Activated CD4-positive, alpha-beta T cell treated with anti-CD3 and anti-CD28 coated beads, Interleukin-2, amount 10 ng/mL, durations not matched to agents 24 days and 14 days (primary cell): ENCODE measurements at regions not wholly inside any gene's neighbourhood (a gene's known extent, or its start where the extent isn't known, plus 50 kb on each side); places are given as distances from the start of the nearest gene placed in this dataset.
"Not testable (repeated sequence)": the region's sequence is repeated elsewhere in the genome, so short reads cannot be mapped to it uniquely, and the experiment has no call there.

Source experiments
- DNase-seq: peaks from one replicate; pipeline ENCODE4 v3.0.0; 2022
- H3K27ac Mint-ChIP-seq: one replicate; pipeline ENCODE4 v1.8.0; 2022; ENCODE audit warnings: mild to moderate bottlenecking, mixed read lengths
- H3K27me3 Mint-ChIP-seq: one replicate; pipeline ENCODE4 v1.8.0; 2022; ENCODE audit warnings: mixed read lengths
- H3K36me3 Mint-ChIP-seq: one replicate; pipeline ENCODE4 v1.8.0; 2022; ENCODE audit warnings: low read depth, mild to moderate bottlenecking, mixed read lengths
- H3K4me1 Mint-ChIP-seq: one replicate; pipeline ENCODE4 v1.8.0; 2021; ENCODE audit warnings: mixed read lengths
- H3K4me3 Mint-ChIP-seq: one replicate; pipeline ENCODE4 v1.8.0; 2022; ENCODE audit warnings: mild to moderate bottlenecking, moderate library complexity, mixed read lengths
- H3K9me3 Mint-ChIP-seq: one replicate; pipeline ENCODE4 v1.8.0; 2021; ENCODE audit warnings: mixed read lengths
- intact Hi-C: fragments of 100-400 bp; cut with micrococcal nuclease; formaldehyde crosslinking; loops from one replicate; pipeline ENCODE4 v1.15.1; 2023

DNA sequence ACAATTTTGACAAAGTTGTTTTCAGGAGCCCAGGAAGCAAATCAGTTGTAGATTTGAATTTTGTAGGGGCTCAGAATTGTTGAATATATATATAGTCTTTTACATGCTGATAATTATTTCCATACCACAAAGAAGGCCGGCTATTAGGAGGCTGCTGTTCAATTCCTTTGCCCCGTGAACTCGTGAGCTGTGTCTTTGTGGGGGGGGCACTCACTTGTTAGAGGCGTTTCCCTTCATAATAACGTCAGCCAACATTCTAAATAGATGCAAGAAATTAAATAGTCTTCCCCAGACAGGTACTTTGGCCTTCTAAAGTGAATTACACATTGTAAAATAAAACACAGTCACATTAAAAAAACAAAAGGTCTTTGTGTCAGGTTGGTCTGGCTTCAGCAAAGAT lies 138.7 kb downstream of the DEFB131A start:
- DNase-seq, intact Hi-C loops, H3K27ac Mint-ChIP-seq, H3K4me3 Mint-ChIP-seq, H3K9me3 Mint-ChIP-seq, H3K36me3 Mint-ChIP-seq, H3K27me3 Mint-ChIP-seq, H3K4me1 Mint-ChIP-seq: not testable (repeated sequence)

GRCh38 chr4:9592010-9592409 lies 147.8 kb downstream of the DEFB131A start:
- Mint-ChIP-seq H3K4me3 (no peak overlapping the region), H3K4me1 (no peaks in the 10 kb centered on the region), H3K9me3 (peaks cover 4% of the 10 kb centered on the region), H3K36me3 (no peaks in the 10 kb centered on the region), H3K27me3 (no peaks in the 10 kb centered on the region), H3K27ac (no peak overlapping the region)
- intact Hi-C loops: no loop called here
- DNase-seq: no peak

DNA sequence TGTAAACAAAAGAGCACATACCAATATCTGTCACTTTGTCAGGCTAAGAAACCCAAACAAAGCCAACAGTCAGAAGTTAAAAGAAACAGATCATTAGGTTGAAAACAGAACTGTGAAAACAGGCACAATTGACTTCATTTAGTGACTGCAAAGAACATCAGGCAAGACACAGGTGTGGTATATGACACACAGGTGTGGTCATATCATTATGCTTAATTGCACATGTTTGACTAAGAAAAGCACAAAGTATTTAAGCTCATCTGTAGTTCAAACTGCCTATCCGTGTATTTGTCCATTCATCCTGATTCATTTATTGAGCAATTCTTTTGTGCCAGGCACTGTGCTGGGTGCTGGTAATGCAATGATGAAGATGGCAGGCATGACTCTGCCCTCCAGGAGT lies 150.7 kb downstream of the DEFB131A start:
- Mint-ChIP-seq H3K4me1 (no peaks in the 10 kb centered on the region), H3K9me3 (peaks cover 4% of the 10 kb centered on the region), H3K27me3 (no peaks in the 10 kb centered on the region), H3K27ac (no peak overlapping the region), H3K4me3 (no peak overlapping the region), H3K36me3 (no peaks in the 10 kb centered on the region)
- intact Hi-C loops: no loop called here
- DNase-seq: no peak

DNA sequence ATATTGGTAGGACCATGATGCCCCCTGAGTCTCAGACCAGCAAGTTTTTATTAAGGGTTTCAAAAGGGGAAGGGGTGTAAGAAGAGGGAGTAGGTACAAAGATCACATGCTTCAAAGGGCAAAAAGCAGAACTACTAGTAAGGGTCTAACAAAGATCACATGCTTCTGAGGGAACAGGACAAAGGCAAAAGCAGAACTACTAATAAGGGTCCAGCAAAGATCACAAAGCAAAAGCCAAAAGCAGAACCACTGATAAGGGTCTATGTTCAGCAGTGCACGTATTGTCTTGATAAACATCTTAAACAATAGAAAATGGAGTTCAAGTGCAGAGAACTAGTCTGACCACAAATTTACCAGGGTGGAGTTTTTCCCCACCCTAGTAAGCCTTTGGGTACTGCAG lies 151.3 kb downstream of the DEFB131A start:
- H3K9me3 Mint-ChIP-seq, H3K27ac Mint-ChIP-seq, H3K4me1 Mint-ChIP-seq, DNase-seq, H3K4me3 Mint-ChIP-seq, intact Hi-C loops, H3K36me3 Mint-ChIP-seq, H3K27me3 Mint-ChIP-seq: not testable (repeated sequence)

DNA sequence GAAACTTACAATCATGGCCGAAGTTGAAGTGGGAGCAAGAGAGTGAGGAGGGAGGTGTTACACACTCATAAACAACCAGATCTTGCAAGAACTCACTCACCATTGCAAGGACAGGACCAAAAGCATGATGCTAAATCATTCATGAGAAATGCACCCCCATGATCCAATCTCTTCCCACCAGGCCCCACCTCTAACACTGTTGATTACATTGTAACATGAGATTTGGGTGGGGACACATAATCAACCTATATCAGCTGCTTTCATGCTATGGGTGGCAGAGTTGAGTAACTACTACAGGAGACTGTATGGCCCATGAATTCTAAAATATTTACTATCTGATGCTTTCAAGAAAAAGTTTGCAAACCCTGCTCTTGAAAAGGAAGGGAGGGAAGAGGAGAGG lies 155.1 kb downstream of the DEFB131A start:
- Mint-ChIP-seq H3K36me3 (no peaks in the 10 kb centered on the region), H3K9me3 (no peaks in the 10 kb centered on the region), H3K27me3 (no peaks in the 10 kb centered on the region), H3K4me3 (no peak overlapping the region), H3K27ac (no peak overlapping the region), H3K4me1 (peaks cover 23% of the 10 kb centered on the region)
- intact Hi-C loops: no loop called here
- no peak for DNase-seq

DNA sequence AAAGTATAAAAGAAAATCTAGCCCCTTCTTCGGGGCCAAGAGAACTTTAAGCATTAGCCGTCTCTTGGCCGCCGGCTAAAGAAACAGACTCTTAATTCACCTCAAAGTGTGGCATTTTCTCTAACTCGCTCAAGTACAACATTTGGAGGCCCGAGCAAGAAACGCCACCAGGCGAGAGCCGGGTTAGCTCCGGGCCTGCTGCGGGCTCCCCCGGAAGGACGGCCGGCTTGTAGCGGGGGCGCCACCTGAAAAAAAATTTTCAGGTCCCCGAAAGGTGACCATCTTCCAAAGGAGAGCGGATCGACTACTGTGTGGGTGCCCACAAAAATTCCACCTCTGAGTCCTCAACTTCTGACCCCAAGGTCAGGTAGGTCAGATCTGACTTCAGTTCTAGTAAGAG lies 156.0 kb downstream of the DEFB131A start:
- Mint-ChIP-seq H3K27ac (no peak overlapping the region), H3K9me3 (no peaks in the 10 kb centered on the region)
- intact Hi-C loops: loop anchor here (5.0 to 10.0 kb wide), 2 partner anchors 495 to 857 kb away; partner anchors contain the start of gene ZNF518B

DNA sequence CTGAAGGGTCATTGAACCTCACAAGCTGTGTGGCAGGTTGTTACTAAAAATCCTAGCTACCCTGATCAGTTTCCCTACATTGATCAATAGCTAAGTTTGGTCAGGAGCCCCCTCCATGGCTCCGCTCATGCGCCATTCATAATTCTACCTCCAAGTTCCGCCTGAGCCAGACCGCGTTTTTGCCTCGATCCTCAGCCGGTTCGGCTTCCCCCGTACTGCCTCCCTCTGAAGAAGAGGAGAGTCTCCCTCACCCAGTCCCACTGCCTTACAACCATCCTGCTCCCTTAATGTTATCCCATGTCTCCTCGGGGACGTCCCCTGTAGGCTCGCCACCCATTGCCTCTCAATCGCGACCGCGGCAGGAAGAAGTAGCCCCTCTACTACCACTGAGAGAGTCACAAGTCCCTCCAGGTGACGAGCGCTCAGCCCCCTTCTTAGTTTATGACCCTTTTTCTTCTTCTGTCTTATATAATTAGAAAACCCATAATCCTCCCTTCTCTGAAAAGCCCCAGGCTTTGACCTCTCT lies 158.2 kb downstream of the DEFB131A start:
- H3K4me1 Mint-ChIP-seq: peaks cover 41% of the 10 kb centered on the region
- peak overlapping the region; percentile 10 for H3K4me3 Mint-ChIP-seq
- no peak for DNase-seq
- H3K27me3 Mint-ChIP-seq: no peaks in the 10 kb centered on the region
- H3K9me3 Mint-ChIP-seq: no peaks in the 10 kb centered on the region
- H3K36me3 Mint-ChIP-seq: peaks cover 2% of the 10 kb centered on the region
- intact Hi-C loops: loop anchor here (5.0 to 10.0 kb wide), 2 partner anchors 492 to 855 kb away; partner anchors contain the start of gene ZNF518B
- no peak overlapping the region for H3K27ac Mint-ChIP-seq

More for the DNA sequence above, 156.0 kb downstream of the DEFB131A start:
- H3K4me1 Mint-ChIP-seq: peaks cover 33% of the 10 kb centered on the region
- H3K36me3 Mint-ChIP-seq: peaks cover 2% of the 10 kb centered on the region
- H3K4me3 Mint-ChIP-seq: no peak overlapping the region
- no peaks in the 10 kb centered on the region for H3K27me3 Mint-ChIP-seq
- no peak for DNase-seq

GRCh38 chr4:9604031-9604892 lies 160.0 kb downstream of the DEFB131A start:
- DNase-seq: peak; percentile 88
- H3K4me1 Mint-ChIP-seq: peaks cover 45% of the 10 kb centered on the region

GRCh38 chr4:9604893-9605190 lies 160.6 kb downstream of the DEFB131A start:
- H3K4me1 Mint-ChIP-seq: peaks cover 45% of the 10 kb centered on the region
- not testable (repeated sequence) for H3K36me3 Mint-ChIP-seq, H3K9me3 Mint-ChIP-seq, H3K27me3 Mint-ChIP-seq, DNase-seq
- intact Hi-C loops: loop anchor here (5.0 to 10.0 kb wide), 2 partner anchors 490 to 852 kb away; partner anchors contain the start of gene ZNF518B
- H3K4me3 Mint-ChIP-seq: peak overlapping the region; percentile 93
- peak overlapping the region; percentile 100 for H3K27ac Mint-ChIP-seq

More at GRCh38 chr4:9604031-9604892, 160.0 kb downstream of the DEFB131A start:
- intact Hi-C loops: loop anchor here (5.0 to 10.0 kb wide), 2 partner anchors 491 to 853 kb away; partner anchors contain the start of gene ZNF518B
- peak overlapping the region; percentile 93 for H3K4me3 Mint-ChIP-seq
- not testable (repeated sequence) for H3K27me3 Mint-ChIP-seq, H3K9me3 Mint-ChIP-seq, H3K36me3 Mint-ChIP-seq
- H3K27ac Mint-ChIP-seq: peak overlapping the region; percentile 100

DNA sequence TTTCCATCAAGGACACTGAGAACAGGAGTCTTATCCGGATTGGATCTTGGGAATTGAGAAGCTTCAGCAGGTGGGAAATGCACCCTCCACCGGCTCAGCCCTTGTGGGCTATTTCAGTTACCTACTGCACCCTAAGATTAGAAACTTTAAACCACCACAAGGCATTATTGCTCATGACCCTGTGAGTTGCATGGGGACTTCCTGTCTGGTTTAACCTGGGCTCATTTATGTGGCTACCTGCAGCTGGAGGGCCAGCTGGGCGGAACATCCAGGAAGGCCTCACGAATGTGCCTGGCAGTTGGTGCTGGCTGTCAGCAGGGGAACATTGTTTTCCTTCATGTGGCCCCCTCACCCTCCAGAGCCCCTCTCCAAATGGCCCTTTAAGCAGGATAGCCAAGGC lies 164.1 kb downstream of the DEFB131A start:
- H3K4me3 Mint-ChIP-seq: no peak overlapping the region
- no peaks in the 10 kb centered on the region for H3K9me3 Mint-ChIP-seq
- intact Hi-C loops: loop anchor here (10.0 kb wide), 1 partner anchor 487 kb away; no protein-coding TSS in a partner anchor
- DNase-seq: no peak
- peaks cover 31% of the 10 kb centered on the region for H3K4me1 Mint-ChIP-seq
- peaks cover 2% of the 10 kb centered on the region for H3K36me3 Mint-ChIP-seq
- no peaks in the 10 kb centered on the region for H3K27me3 Mint-ChIP-seq
- H3K27ac Mint-ChIP-seq: no peak overlapping the region

- H3K4me1 Mint-ChIP-seq: peaks cover 14% of the 10 kb centered on the region
- H3K9me3 Mint-ChIP-seq, H3K27me3 Mint-ChIP-seq, intact Hi-C loops, DNase-seq, H3K36me3 Mint-ChIP-seq, H3K27ac Mint-ChIP-seq, H3K4me3 Mint-ChIP-seq: not testable (repeated sequence)
Measured at GRCh38 chr4:9610321-9610720, 166.1 kb downstream of the DEFB131A start.

DNA sequence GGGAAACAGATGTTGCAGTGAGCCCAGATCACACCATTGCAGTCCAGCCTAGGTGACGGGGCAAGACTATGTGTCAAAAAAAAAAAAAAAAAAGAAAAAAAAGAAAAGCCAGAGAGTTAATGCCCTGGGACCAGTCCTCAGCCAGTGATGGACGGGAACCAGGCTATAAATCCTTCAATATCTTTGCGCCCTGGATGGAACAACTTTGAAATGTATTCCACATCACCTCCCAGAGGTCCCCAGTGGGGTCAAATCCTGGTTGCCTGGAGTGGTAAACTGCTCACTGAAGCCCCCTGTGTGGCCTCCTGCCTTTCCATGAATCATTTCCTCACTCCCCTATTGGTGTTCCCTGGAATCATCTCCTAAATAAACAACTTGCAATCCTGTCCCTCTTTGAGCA lies 166.9 kb downstream of the DEFB131A start:
- Mint-ChIP-seq H3K27me3 (no peaks in the 10 kb centered on the region), H3K9me3 (no peaks in the 10 kb centered on the region), H3K4me3 (no peak overlapping the region), H3K27ac (no peak overlapping the region), H3K4me1 (peaks cover 7% of the 10 kb centered on the region), H3K36me3 (no peaks in the 10 kb centered on the region)
- no peak for DNase-seq
- intact Hi-C loops: no loop called here

DNA sequence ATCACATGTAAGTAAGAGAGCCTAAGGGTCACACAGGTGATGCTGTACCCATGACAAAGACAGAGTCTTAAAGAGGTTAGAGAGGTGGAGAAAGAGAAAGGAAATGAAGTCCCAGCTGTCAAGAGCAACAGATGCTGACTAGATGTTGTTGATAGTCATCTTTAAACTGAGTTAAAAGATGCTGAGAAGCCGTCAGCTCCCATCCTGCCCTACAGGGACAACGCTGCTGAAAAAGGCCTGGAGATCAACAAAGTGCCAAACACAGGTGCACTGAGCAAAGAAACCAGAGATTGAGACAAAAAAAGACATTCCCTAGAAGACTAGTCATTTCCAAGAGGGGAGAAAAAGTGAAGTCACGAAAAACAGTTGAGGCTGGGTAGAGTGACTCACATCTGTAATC lies 145.0 kb upstream of the DRD5 start:
- H3K27ac Mint-ChIP-seq, intact Hi-C loops, H3K4me3 Mint-ChIP-seq, H3K9me3 Mint-ChIP-seq, DNase-seq, H3K36me3 Mint-ChIP-seq, H3K27me3 Mint-ChIP-seq, H3K4me1 Mint-ChIP-seq: not testable (repeated sequence)

- not testable (repeated sequence) for H3K27ac Mint-ChIP-seq
- intact Hi-C loops: loop anchor here (1.0 kb wide), 1 partner anchor 127 kb away; no protein-coding TSS in a partner anchor
Measured at GRCh38 chr4:9659678-9660077, 121.8 kb upstream of the DRD5 start.

More at GRCh38 chr4:9659678-9660077, 121.8 kb upstream of the DRD5 start:
- peak; percentile 67 for DNase-seq
- not testable (repeated sequence) for H3K36me3 Mint-ChIP-seq, H3K4me1 Mint-ChIP-seq, H3K9me3 Mint-ChIP-seq, H3K27me3 Mint-ChIP-seq, H3K4me3 Mint-ChIP-seq
